ENCODE measurements at regions not wholly inside any gene's neighbourhood (a gene's known extent, or its start where the extent isn't known, plus 50 kb on each side); places are given as distances from the start of the nearest gene placed in this dataset.

- H3K27me3 ChIP-seq (ENCODE audit: control insufficient read depth, insufficient read depth, low read length), result peaks cover 32% of the 10 kb centered on the region
- no peak for TF ChIP-seq CTCF (IDR thresholded peaks at IDR 0.05; ENCODE audit: insufficient read depth, low read length, poor library complexity, severe bottlenecking)
- no peak overlapping the region for H3K4me3 ChIP-seq (ENCODE audit: low read depth, low read length)
- H3K36me3 ChIP-seq (ENCODE audit: control insufficient read depth, insufficient read depth, low read length), result no peaks in the 10 kb centered on the region
- DNase-seq (ENCODE audit: low read depth), result no peak
Measured at GRCh38 chr11:45094958-45095690, 51.3 kb upstream of the PRDM11 start.

GRCh38 chr11:45095691-45096010 is 50.8 kb upstream of the PRDM11 start:
- no peak overlapping the region for H3K4me3 ChIP-seq (ENCODE audit: low read depth, low read length)
- no peak for TF ChIP-seq CTCF (IDR thresholded peaks at IDR 0.05; ENCODE audit: insufficient read depth, low read length, poor library complexity, severe bottlenecking)
- DNase-seq (ENCODE audit: low read depth), result no peak
- peaks cover 37% of the 10 kb centered on the region for H3K27me3 ChIP-seq (ENCODE audit: control insufficient read depth, insufficient read depth, low read length)
- no peaks in the 10 kb centered on the region for H3K36me3 ChIP-seq (ENCODE audit: control insufficient read depth, insufficient read depth, low read length)

GRCh38 chr11:45096636-45097035 is 49.8 kb upstream of the PRDM11 start:
- Histone ChIP-seq H3K36me3 (ENCODE audit: control insufficient read depth, insufficient read depth, low read length) (no peaks in the 10 kb centered on the region), H3K4me3 (ENCODE audit: low read depth, low read length) (no peak overlapping the region), H3K27me3 (ENCODE audit: control insufficient read depth, insufficient read depth, low read length) (peaks cover 40% of the 10 kb centered on the region)
- no peak for DNase-seq (ENCODE audit: low read depth)
- no peak for TF ChIP-seq CTCF (IDR thresholded peaks at IDR 0.05; ENCODE audit: insufficient read depth, low read length, poor library complexity, severe bottlenecking)

All from kidney epithelial cell (primary cell).